Middle frontal gyrus (tissue), 1 donor: ENCODE measurements at regions not wholly inside any gene's neighbourhood (a gene's known extent, or its start where the extent isn't known, plus 50 kb on each side); places are given as distances from the start of the nearest gene placed in this dataset.

Source experiments
- DNase-seq: peaks from one replicate; pipeline ENCODE4 v3.0.0-alpha.2; 2015; ENCODE audit warnings: low spot score; ENCODE audit errors: extremely low spot score

GRCh38 chr5:6175172-6175854 is 203.0 kb downstream of the MED10 start:
- DNase-seq: no peak

GRCh38 chr5:6169660-6170059 is 208.7 kb downstream of the MED10 start:
- no peak for DNase-seq

GRCh38 chr5:6166698-6167394 is 211.5 kb downstream of the MED10 start:
- no peak for DNase-seq

- DNase-seq: no peak
These were observed 214.4 kb downstream of the MED10 start for GRCh38 chr5:6163913-6164312.

GRCh38 chr5:6162175-6162574 is 216.2 kb downstream of the MED10 start:
- no peak for DNase-seq

- DNase-seq: no peak
These were observed 217.1 kb downstream of the MED10 start for GRCh38 chr5:6161257-6161656.

- DNase-seq: no peak
These were observed 218.4 kb downstream of the MED10 start for GRCh38 chr5:6159832-6160430.

GRCh38 chr5:6158974-6159831 is 219.1 kb downstream of the MED10 start:
- DNase-seq: no peak

GRCh38 chr5:6154216-6154615 is 224.1 kb downstream of the MED10 start:
- DNase-seq: no peak

GRCh38 chr5:6146271-6146670 is 232.1 kb downstream of the MED10 start:
- DNase-seq: no peak

GRCh38 chr5:6145616-6146237 is 232.6 kb downstream of the MED10 start:
- DNase-seq: no peak

GRCh38 chr5:6143523-6143922 is 234.8 kb downstream of the MED10 start:
- no peak for DNase-seq

GRCh38 chr5:6142353-6142752 is 236.0 kb downstream of the MED10 start:
- no peak for DNase-seq

GRCh38 chr5:6140219-6140618 is 238.1 kb downstream of the MED10 start:
- no peak for DNase-seq

- no peak for DNase-seq
These were observed 242.4 kb downstream of the MED10 start for GRCh38 chr5:6135977-6136376.

GRCh38 chr5:6134281-6134680 is 244.1 kb downstream of the MED10 start:
- no peak for DNase-seq

- no peak for DNase-seq
These were observed 252.6 kb downstream of the MED10 start for GRCh38 chr5:6125781-6126180.

- DNase-seq: no peak
These were observed 259.7 kb downstream of the MED10 start for GRCh38 chr5:6118691-6119090.

- DNase-seq: no peak
These were observed 261.1 kb downstream of the MED10 start for GRCh38 chr5:6117212-6117611.

- no peak for DNase-seq
These were observed 262.5 kb downstream of the MED10 start for GRCh38 chr5:6115852-6116251.

GRCh38 chr5:6112538-6112937 is 265.8 kb downstream of the MED10 start:
- no peak for DNase-seq
